ENCODE measurements at regions not wholly inside any gene's neighbourhood (a gene's known extent, or its start where the extent isn't known, plus 50 kb on each side); places are given as distances from the start of the nearest gene placed in this dataset.

DNA sequence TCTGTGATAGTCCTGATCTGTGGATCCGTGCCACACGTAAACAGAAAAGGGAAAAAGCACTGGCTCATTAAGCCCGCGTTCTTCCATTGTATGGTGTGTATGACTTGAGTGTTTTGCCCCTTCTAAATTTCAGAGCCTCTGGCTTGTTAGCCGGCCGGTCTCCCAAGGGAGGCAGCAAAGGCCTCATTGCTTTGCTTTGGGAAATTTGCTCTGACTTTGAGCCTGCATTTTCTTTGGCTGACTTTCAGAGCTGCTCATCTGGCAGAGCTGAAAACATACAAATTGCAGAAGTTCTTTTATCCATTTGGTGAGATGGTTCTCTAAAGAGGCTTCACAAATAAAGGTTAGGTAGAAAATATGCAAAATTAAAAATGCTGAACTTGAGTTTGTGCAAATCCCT lies 123.0 kb downstream of the UTRN start:
- Histone ChIP-seq H3K27ac (ENCODE audit: low read depth) (no peak overlapping the region), H3K4me1 (ENCODE audit: insufficient read depth) (peaks cover 17% of the 10 kb centered on the region), H3K79me2 (replicated peaks; ENCODE audit: insufficient read depth) (peaks cover 37% of the 10 kb centered on the region), H3K4me2 (no peak overlapping the region), H3K9me2 (ENCODE audit: insufficient read depth) (no peaks in the 10 kb centered on the region), H3K36me3 (ENCODE audit: insufficient read depth) (no peaks in the 10 kb centered on the region), H3K4me3 (no peak overlapping the region), H4K20me1 (replicated peaks; ENCODE audit: insufficient read depth) (no peaks in the 10 kb centered on the region), H3K27me3 (ENCODE audit: insufficient read depth) (no peaks in the 10 kb centered on the region), H3F3A (replicated peaks; ENCODE audit: low read depth) (no peaks in the 10 kb centered on the region), H2AFZ (no peak overlapping the region)
- Mint-ChIP-seq H3K4me3 (no peak overlapping the region), H3K36me3 (ENCODE audit: low read depth) (no peaks in the 10 kb centered on the region; the same call in 2 of the 3 replicates), H3K4me1 (peaks cover 28% of the 10 kb centered on the region), H3K27me3 (ENCODE audit: insufficient read depth, low read depth, poor library complexity) (peaks cover 2% of the 10 kb centered on the region), H3K9me3 (no peaks in the 10 kb centered on the region; the same call in 1 of the 3 replicates), H3K27ac (peak overlapping the region; percentile 37; the same call in 1 of the 2 replicates)
- DNase-seq (ENCODE audit: low spot score) (peak; percentile 22), ATAC-seq (no peak)
- TF ChIP-seq ZNF331 (CRISPR knock-in tag; IDR thresholded peaks at IDR 0.05; ENCODE audit: low read depth) (no peak), EZH2 (IDR thresholded peaks at IDR 0.05; ENCODE audit: low read depth, unreplicated experiment) (no peak), ZNF114 (CRISPR knock-in tag; IDR thresholded peaks at IDR 0.05) (no peak), POLR2AphosphoS5 (IDR thresholded peaks at IDR 0.05; ENCODE audit: low read depth) (no peak), CREB1 (CRISPR knock-in tag; IDR thresholded peaks at IDR 0.05; ENCODE audit: low read depth) (no peak), STAT1 (IDR thresholded peaks at IDR 0.05; ENCODE audit: unreplicated experiment) (no peak), JUNB (IDR thresholded peaks at IDR 0.05; ENCODE audit: unreplicated experiment) (no peak), EZH2phosphoT487 (IDR thresholded peaks at IDR 0.05; ENCODE audit: unreplicated experiment) (no peak)
- TF ChIP-seq, protein P1, sequence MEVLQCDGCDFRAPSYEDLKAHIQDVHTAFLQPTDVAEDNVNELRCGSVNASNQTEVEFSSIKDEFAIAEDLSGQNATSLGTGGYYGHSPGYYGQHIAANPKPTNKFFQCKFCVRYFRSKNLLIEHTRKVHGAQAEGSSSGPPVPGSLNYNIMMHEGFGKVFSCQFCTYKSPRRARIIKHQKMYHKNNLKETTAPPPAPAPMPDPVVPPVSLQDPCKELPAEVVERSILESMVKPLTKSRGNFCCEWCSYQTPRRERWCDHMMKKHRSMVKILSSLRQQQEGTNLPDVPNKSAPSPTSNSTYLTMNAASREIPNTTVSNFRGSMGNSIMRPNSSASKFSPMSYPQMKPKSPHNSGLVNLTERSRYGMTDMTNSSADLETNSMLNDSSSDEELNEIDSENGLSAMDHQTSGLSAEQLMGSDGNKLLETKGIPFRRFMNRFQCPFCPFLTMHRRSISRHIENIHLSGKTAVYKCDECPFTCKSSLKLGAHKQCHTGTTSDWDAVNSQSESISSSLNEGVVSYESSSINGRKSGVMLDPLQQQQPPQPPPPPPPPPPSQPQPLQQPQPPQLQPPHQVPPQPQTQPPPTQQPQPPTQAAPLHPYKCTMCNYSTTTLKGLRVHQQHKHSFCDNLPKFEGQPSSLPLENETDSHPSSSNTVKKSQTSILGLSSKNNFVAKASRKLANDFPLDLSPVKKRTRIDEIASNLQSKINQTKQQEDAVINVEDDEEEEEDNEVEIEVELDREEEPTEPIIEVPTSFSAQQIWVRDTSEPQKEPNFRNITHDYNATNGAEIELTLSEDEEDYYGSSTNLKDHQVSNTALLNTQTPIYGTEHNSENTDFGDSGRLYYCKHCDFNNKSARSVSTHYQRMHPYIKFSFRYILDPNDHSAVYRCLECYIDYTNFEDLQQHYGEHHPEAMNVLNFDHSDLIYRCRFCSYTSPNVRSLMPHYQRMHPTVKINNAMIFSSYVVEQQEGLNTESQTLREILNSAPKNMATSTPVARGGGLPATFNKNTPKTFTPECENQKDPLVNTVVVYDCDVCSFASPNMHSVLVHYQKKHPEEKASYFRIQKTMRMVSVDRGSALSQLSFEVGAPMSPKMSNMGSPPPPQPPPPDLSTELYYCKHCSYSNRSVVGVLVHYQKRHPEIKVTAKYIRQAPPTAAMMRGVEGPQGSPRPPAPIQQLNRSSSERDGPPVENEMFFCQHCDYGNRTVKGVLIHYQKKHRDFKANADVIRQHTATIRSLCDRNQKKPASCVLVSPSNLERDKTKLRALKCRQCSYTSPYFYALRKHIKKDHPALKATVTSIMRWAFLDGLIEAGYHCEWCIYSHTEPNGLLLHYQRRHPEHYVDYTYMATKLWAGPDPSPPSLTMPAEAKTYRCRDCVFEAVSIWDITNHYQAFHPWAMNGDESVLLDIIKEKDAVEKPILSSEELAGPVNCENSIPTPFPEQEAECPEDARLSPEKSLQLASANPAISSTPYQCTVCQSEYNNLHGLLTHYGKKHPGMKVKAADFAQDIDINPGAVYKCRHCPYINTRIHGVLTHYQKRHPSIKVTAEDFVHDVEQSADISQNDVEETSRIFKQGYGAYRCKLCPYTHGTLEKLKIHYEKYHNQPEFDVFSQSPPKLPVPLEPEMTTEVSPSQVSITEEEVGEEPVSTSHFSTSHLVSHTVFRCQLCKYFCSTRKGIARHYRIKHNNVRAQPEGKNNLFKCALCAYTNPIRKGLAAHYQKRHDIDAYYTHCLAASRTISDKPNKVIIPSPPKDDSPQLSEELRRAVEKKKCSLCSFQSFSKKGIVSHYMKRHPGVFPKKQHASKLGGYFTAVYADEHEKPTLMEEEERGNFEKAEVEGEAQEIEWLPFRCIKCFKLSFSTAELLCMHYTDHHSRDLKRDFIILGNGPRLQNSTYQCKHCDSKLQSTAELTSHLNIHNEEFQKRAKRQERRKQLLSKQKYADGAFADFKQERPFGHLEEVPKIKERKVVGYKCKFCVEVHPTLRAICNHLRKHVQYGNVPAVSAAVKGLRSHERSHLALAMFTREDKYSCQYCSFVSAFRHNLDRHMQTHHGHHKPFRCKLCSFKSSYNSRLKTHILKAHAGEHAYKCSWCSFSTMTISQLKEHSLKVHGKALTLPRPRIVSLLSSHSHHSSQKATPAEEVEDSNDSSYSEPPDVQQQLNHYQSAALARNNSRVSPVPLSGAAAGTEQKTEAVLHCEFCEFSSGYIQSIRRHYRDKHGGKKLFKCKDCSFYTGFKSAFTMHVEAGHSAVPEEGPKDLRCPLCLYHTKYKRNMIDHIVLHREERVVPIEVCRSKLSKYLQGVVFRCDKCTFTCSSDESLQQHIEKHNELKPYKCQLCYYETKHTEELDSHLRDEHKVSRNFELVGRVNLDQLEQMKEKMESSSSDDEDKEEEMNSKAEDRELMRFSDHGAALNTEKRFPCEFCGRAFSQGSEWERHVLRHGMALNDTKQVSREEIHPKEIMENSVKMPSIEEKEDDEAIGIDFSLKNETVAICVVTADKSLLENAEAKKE (CRISPR knock-in tag; IDR thresholded peaks at IDR 0.05), result no peak
- TF ChIP-seq, protein P2, sequence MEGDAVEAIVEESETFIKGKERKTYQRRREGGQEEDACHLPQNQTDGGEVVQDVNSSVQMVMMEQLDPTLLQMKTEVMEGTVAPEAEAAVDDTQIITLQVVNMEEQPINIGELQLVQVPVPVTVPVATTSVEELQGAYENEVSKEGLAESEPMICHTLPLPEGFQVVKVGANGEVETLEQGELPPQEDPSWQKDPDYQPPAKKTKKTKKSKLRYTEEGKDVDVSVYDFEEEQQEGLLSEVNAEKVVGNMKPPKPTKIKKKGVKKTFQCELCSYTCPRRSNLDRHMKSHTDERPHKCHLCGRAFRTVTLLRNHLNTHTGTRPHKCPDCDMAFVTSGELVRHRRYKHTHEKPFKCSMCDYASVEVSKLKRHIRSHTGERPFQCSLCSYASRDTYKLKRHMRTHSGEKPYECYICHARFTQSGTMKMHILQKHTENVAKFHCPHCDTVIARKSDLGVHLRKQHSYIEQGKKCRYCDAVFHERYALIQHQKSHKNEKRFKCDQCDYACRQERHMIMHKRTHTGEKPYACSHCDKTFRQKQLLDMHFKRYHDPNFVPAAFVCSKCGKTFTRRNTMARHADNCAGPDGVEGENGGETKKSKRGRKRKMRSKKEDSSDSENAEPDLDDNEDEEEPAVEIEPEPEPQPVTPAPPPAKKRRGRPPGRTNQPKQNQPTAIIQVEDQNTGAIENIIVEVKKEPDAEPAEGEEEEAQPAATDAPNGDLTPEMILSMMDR (conservative IDR thresholded peaks at IDR 0.05; ENCODE audit: low read depth in 2 of 2), result no peak
- TF ChIP-seq, protein P3, sequence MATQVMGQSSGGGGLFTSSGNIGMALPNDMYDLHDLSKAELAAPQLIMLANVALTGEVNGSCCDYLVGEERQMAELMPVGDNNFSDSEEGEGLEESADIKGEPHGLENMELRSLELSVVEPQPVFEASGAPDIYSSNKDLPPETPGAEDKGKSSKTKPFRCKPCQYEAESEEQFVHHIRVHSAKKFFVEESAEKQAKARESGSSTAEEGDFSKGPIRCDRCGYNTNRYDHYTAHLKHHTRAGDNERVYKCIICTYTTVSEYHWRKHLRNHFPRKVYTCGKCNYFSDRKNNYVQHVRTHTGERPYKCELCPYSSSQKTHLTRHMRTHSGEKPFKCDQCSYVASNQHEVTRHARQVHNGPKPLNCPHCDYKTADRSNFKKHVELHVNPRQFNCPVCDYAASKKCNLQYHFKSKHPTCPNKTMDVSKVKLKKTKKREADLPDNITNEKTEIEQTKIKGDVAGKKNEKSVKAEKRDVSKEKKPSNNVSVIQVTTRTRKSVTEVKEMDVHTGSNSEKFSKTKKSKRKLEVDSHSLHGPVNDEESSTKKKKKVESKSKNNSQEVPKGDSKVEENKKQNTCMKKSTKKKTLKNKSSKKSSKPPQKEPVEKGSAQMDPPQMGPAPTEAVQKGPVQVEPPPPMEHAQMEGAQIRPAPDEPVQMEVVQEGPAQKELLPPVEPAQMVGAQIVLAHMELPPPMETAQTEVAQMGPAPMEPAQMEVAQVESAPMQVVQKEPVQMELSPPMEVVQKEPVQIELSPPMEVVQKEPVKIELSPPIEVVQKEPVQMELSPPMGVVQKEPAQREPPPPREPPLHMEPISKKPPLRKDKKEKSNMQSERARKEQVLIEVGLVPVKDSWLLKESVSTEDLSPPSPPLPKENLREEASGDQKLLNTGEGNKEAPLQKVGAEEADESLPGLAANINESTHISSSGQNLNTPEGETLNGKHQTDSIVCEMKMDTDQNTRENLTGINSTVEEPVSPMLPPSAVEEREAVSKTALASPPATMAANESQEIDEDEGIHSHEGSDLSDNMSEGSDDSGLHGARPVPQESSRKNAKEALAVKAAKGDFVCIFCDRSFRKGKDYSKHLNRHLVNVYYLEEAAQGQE (IDR thresholded peaks at IDR 0.05; ENCODE audit: unreplicated experiment), result no peak
- TF ChIP-seq, protein P4, sequence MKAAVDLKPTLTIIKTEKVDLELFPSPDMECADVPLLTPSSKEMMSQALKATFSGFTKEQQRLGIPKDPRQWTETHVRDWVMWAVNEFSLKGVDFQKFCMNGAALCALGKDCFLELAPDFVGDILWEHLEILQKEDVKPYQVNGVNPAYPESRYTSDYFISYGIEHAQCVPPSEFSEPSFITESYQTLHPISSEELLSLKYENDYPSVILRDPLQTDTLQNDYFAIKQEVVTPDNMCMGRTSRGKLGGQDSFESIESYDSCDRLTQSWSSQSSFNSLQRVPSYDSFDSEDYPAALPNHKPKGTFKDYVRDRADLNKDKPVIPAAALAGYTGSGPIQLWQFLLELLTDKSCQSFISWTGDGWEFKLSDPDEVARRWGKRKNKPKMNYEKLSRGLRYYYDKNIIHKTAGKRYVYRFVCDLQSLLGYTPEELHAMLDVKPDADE (IDR thresholded peaks at IDR 0.05), result no peak

All from GM23338 (cell line).